HepG2 (cell line): ENCODE measurements at regions not wholly inside any gene's neighbourhood (a gene's known extent, or its start where the extent isn't known, plus 50 kb on each side); places are given as distances from the start of the nearest gene placed in this dataset.

Experiments used
- ATAC-seq: fragments of 200-7000 bp; cut with Tn5 transposase; 3 replicates; pipeline ENCODE4 v1.9.1; 2020; ENCODE audit warnings: mild to moderate bottlenecking, moderate library complexity
- BruUV-seq: library from RNA; stranded (reverse); fragments of 400-500 nt; replicated peaks from 2 replicates; lab custom pipeline; 2021; lab: Mats Ljungman, UMichigan
- CTCF ChIA-PET: fragments of 300-600 bp; formaldehyde crosslinking; extraction: SDS; loops from one replicate; lab custom pipeline; 2021; ENCODE audit warnings: low total read pairs, inconsistent platforms, low intra/inter-chr PET ratio; lab: Yijun Ruan, JAX
- POLR2A ChIA-PET: fragments of 350-600 bp; sonication (Branson Sonifier 250); formaldehyde crosslinking; loops from one replicate; lab custom pipeline; 2020; ENCODE audit warnings: antibody characterized with exemption, inconsistent platforms; lab: Yijun Ruan, JAX
- DNase-seq: peaks from one replicate; pipeline ENCODE4 v3.0.0-alpha.2; 2015; ENCODE audit warnings: low spot score
- FAIRE-seq: peaks from 3 replicates; lab custom pipeline; 2011; peaks lifted over from hg19 to GRCh38; lab: Jason Lieb, UNC
- H2AFZ ChIP-seq: one replicate; pipeline ENCODE4 v1.6.1; 2011; ENCODE audit warnings: low read length, inconsistent platforms
- H3K27ac ChIP-seq: fragments of 300-600 bp; 3 replicates; pipeline ENCODE4 v1.8.0; 2011; ENCODE audit warnings: mixed run types, mild to moderate bottlenecking, mixed read lengths, low read length, inconsistent platforms; ENCODE audit not compliant: insufficient read depth; ENCODE audit errors: extremely low read length
- H3K27me3 ChIP-seq, 2 experiments: fragments of 200-600 bp in 1 of 2; 2 replicates in 1 of 2; 3 replicates in 1 of 2; pipeline versions ENCODE4 v1.6.0 to v1.8.0; 2011; ENCODE audit warnings: low read length in 2 of 2, mild to moderate bottlenecking in 2 of 2, moderate library complexity in 2 of 2, inconsistent platforms in 1 of 2; ENCODE audit not compliant: insufficient read depth in 2 of 2, control insufficient read depth in 1 of 2
- H3K36me3 ChIP-seq, 2 experiments: fragments of 200-600 bp in 1 of 2; replicated peaks in 1 of 2; 2 replicates in 1 of 2; 3 replicates in 1 of 2; pipeline versions ENCODE4 v1.5.1 to v1.8.0; 2011; ENCODE audit warnings: low read length in 2 of 2, inconsistent platforms in 1 of 2; ENCODE audit not compliant: insufficient read depth in 2 of 2, control insufficient read depth in 1 of 2
- H3K4me1 ChIP-seq: 2 replicates; pipeline ENCODE4 v1.5.1; 2012; ENCODE audit warnings: low read length, inconsistent platforms; ENCODE audit not compliant: insufficient read depth
- H3K4me2 ChIP-seq: 2 replicates; pipeline ENCODE4 v1.6.0; 2011; ENCODE audit warnings: low read depth, low read length, inconsistent platforms
- H3K4me3 ChIP-seq, 3 experiments: fragments of 200-600 bp in 1 of 3; sonication (generic), shearing (Covaris generic) in 1 of 3; replicated peaks in 1 of 3; 2 replicates each; pipeline ENCODE4 v1.5.1; 2011 to 2016; ENCODE audit warnings: low read length in 3 of 3, inconsistent platforms in 2 of 3, low read depth in 2 of 3, mild to moderate bottlenecking in 2 of 3, control low read depth in 1 of 3, mixed read lengths in 1 of 3; ENCODE audit not compliant: insufficient read depth in 1 of 3
- H3K79me2 ChIP-seq: one replicate; pipeline ENCODE4 v1.6.1; 2011; ENCODE audit warnings: low read length, inconsistent platforms; ENCODE audit not compliant: insufficient read depth
- H3K9ac ChIP-seq: 2 replicates; pipeline ENCODE4 v1.6.0; 2011; ENCODE audit warnings: mild to moderate bottlenecking, low read depth, low read length, inconsistent platforms; ENCODE audit not compliant: insufficient read depth
- H3K9me3 ChIP-seq: 2 replicates; pipeline ENCODE4 v1.5.1; 2012; ENCODE audit warnings: mild to moderate bottlenecking, low read length
- H4K20me1 ChIP-seq: 2 replicates; pipeline ENCODE4 v1.6.0; 2011; ENCODE audit warnings: inconsistent platforms, mild to moderate bottlenecking, low read length, moderate library complexity; ENCODE audit not compliant: insufficient read depth
- DDIT3 ChIP-seq: sonication (generic); formaldehyde crosslinking; IDR thresholded peaks from 2 replicates; pipeline ENCODE4 v1.4.0; 2020; ENCODE audit warnings: mild to moderate bottlenecking, missing genetic modification reagents
- FOSL1 ChIP-seq: sonication (generic); formaldehyde crosslinking; IDR thresholded peaks from 2 replicates; pipeline ENCODE4 v1.9.0; 2021; ENCODE audit warnings: missing genetic modification reagents, borderline replicate concordance
- FOSL2 ChIP-seq: sonication (generic); formaldehyde crosslinking; IDR thresholded peaks from 2 replicates; pipeline ENCODE4 v1.4.0; 2020; ENCODE audit warnings: missing genetic modification reagents
- GABPA ChIP-seq, 2 experiments: IDR thresholded peaks; 2 replicates each; pipeline ENCODE4 v1.6.1; 2011 to 2016; ENCODE audit warnings: low read depth in 2 of 2, low read length in 1 of 2, missing biosample characterization in 1 of 2, missing genetic modification characterization in 1 of 2
- GTF3A ChIP-seq: sonication (generic); formaldehyde crosslinking; conservative IDR thresholded peaks from 2 replicates; pipeline ENCODE4 v1.4.0; 2020; ENCODE audit warnings: mild to moderate bottlenecking, missing genetic modification reagents
- MAFG ChIP-seq: sonication (generic); formaldehyde crosslinking; IDR thresholded peaks from 2 replicates; pipeline ENCODE4 v1.5.1; 2020; ENCODE audit warnings: mild to moderate bottlenecking, missing genetic modification reagents
- SIN3A ChIP-seq: IDR thresholded peaks from 2 replicates; pipeline ENCODE4 v1.6.1; 2011; ENCODE audit warnings: low read depth, mild to moderate bottlenecking, control low read depth, low read length, borderline replicate concordance
- SYNCRIP ChIP-seq: fragments of 200-400 bp; formaldehyde crosslinking; IDR thresholded peaks from 2 replicates; pipeline ENCODE4 v1.6.1; 2018; ENCODE audit warnings: mild to moderate bottlenecking, low read depth, low read length; ENCODE audit not compliant: insufficient read depth
- ZNF3 ChIP-seq: IDR thresholded peaks from 2 replicates; pipeline ENCODE4 v1.7.0; 2017; ENCODE audit warnings: inconsistent platforms
- ZNF672 ChIP-seq: sonication (generic); formaldehyde crosslinking; IDR thresholded peaks from 2 replicates; pipeline ENCODE4 v1.8.1; 2022; ENCODE audit warnings: missing genetic modification reagents
- WGBS: methylation state at CpG from one replicate; pipeline ENCODE4 v1.1.6; 2017; ENCODE audit warnings: low lambda C conversion rate; 5-methylcytosine and 5-hydroxymethylcytosine counted together
- in situ Hi-C: cut with HindIII; loops from 2 replicates; pipeline ENCODE4 v1.10.0; 2017; ENCODE audit warnings: low pct_unique_long_range_greater_than_20kb; ENCODE audit not compliant: extremely low pct_ligation_motif_present
- intact Hi-C: fragments of 100-400 bp; cut with micrococcal nuclease; formaldehyde crosslinking; loops from one replicate; pipeline ENCODE4 v1.10.0; 2022; ENCODE audit not compliant: unreplicated experiment

DNA sequence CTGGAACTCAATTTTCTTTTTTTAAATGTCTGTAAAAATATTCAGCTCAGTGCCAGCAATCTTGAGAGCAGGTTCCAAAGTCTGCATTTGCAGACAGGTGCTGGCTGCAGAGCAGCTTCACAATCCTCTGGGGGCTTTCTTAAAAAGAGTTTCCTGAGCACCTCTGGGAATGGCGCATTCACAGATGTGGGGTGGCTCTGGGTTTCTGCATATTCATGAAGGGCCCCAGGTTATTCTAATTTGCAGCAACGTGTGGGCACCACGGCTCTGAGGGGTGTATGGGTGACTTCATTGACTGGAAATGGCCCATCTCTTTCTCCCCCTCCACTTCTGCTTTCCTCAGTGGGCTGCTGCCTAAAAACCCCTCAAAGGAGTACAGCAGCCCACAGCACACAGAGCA, 225.0 kb upstream of the APCDD1 start:
- in situ Hi-C loops (no loop called here), intact Hi-C loops (no loop called here)
- no peaks in the 10 kb centered on the region for H3K4me1 ChIP-seq
- ATAC-seq: no peak
- H2AFZ ChIP-seq: no peak overlapping the region
- no peak for FAIRE-seq
- no peak for DNase-seq
- H3K27me3 ChIP-seq: no peaks in the 10 kb centered on the region
- 50% methylated on average over 2 of the region's 3 CpGs for WGBS
- H3K79me2 ChIP-seq: no peaks in the 10 kb centered on the region
- POLR2A ChIA-PET: no interaction called here
- no TSS peak for BruUV-seq
- no peak overlapping the region for H3K9ac ChIP-seq
- no peaks in the 10 kb centered on the region for H4K20me1 ChIP-seq
- no peak overlapping the region for H3K4me2 ChIP-seq
- no peak overlapping the region for H3K4me3 ChIP-seq
- no peak for TF ChIP-seq DDIT3 (CRISPR knock-in tag)
- no peak for TF ChIP-seq MAFG
- no peak for TF ChIP-seq ZNF672 (CRISPR knock-in tag)
- TF ChIP-seq GABPA (IDR thresholded peaks at IDR 0.05; ENCODE audit: low read depth, low read length): no peak
- no peak for TF ChIP-seq GABPA (CRISPR knock-in tag; IDR thresholded peaks at IDR 0.05; ENCODE audit: low read depth)
- no peak for TF ChIP-seq ZNF3
- TF ChIP-seq GTF3A: no peak
- TF ChIP-seq SYNCRIP: no peak
- CTCF ChIA-PET: no interaction called here
- no peak overlapping the region for H3K27ac ChIP-seq
- H3K36me3 ChIP-seq: no peaks in the 10 kb centered on the region
- H3K9me3 ChIP-seq: peaks cover 7% of the 10 kb centered on the region; the same call in 1 of the 2 replicates

DNA sequence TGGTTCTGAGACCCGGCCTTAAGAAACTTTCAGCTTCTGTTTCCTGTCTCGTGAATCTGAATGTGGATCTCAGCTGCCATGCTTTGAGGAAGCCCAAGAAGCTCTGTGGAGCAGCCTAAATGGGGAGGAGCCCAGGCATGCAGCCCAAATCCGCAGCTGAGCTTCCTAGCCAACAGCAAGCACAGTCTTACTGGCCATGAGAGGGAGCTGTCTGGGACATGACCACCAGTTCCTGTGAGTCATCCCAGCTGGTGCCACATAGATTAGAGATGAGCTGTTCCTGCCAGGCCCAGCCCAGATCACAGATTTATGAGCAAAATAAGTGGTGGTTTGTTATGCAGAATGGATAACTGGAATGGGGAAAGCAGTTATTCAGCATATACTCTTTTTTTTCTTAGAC, 224.4 kb upstream of the APCDD1 start:
- 26% methylated on average over 3 of the region's 3 CpGs for WGBS
- CTCF ChIA-PET: no interaction called here
- FAIRE-seq: no peak

More for the DNA sequence above, 224.4 kb upstream of the APCDD1 start:
- TF ChIP-seq SIN3A (no peak), FOSL1 (CRISPR knock-in tag) (peak; percentile 38; the same call in 1 of the 2 replicates), FOSL2 (peak; percentile 80)
- in situ Hi-C loops: no loop called here
- H4K20me1 ChIP-seq: no peaks in the 10 kb centered on the region
- H3K9me3 ChIP-seq: peaks cover 7% of the 10 kb centered on the region; the same call in 1 of the 2 replicates
- no peak overlapping the region for H2AFZ ChIP-seq
- no TSS peak for BruUV-seq
- peak; percentile 23 for DNase-seq
- no peaks in the 10 kb centered on the region for H3K27me3 ChIP-seq
- no peaks in the 10 kb centered on the region for H3K79me2 ChIP-seq
- H3K4me1 ChIP-seq: no peaks in the 10 kb centered on the region
- H3K36me3 ChIP-seq: no peaks in the 10 kb centered on the region
- peak; percentile 58 for ATAC-seq
- intact Hi-C loops: no loop called here
- POLR2A ChIA-PET: no interaction called here
- H3K4me3 ChIP-seq: no peak overlapping the region
- H3K9ac ChIP-seq: no peak overlapping the region
- H3K27ac ChIP-seq: no peak overlapping the region
- H3K4me2 ChIP-seq: no peak overlapping the region
